Right lobe of liver (tissue), 6 donors: ENCODE measurements at regions not wholly inside any gene's neighbourhood (a gene's known extent, or its start where the extent isn't known, plus 50 kb on each side); places are given as distances from the start of the nearest gene placed in this dataset.
A peak's percentile ranks its signal among the peaks of the same experiment; 100 is the strongest.

Experiments
- ATAC-seq, 4 donors: fragments of 200-7000 bp; cut with Tn5 transposase; one replicate each; pipeline ENCODE4 v1.9.1; 2020; ENCODE audit warnings: mild to moderate bottlenecking in 4 of 4, moderate library complexity in 4 of 4
- DNase-seq, 3 donors: peaks; one replicate each; pipeline ENCODE4 v3.0.0-alpha.2; 2020
- H3K27ac ChIP-seq, 3 donors: fragments of 200-600 bp; one replicate each; pipeline ENCODE4 v1.8.0; 2022
- H3K27me3 ChIP-seq, 2 donors: fragments of 200-600 bp; one replicate each; pipeline ENCODE4 v1.8.0; 2022
- H3K36me3 ChIP-seq, 4 donors: fragments of 200-600 bp; sonication (generic) in 1 of 4; one replicate each; pipeline versions ENCODE4 v1.5.1 to v1.8.0; 2017 to 2022; ENCODE audit warnings: control low read depth in 1 of 4
- H3K4me1 ChIP-seq, 4 donors: fragments of 200-600 bp; sonication (generic) in 1 of 4; one replicate each; pipeline versions ENCODE4 v1.5.1 to v1.8.0; 2017 to 2022; ENCODE audit warnings: control low read depth in 1 of 4
- H3K4me3 ChIP-seq, 3 donors: fragments of 200-600 bp; one replicate each; pipeline ENCODE4 v1.8.0; 2022
- H3K9me3 ChIP-seq, 4 donors: fragments of 200-600 bp; sonication (generic) in 1 of 4; one replicate each; pipeline versions ENCODE4 v1.5.1 to v1.8.0; 2017 to 2022; ENCODE audit warnings: control low read depth in 1 of 4
- POLR2A ChIP-seq: fragments of 450-650 bp; IDR thresholded peaks from one replicate; pipeline ENCODE4 v1.6.1; 2017; ENCODE audit warnings: antibody characterized with exemption, mild to moderate bottlenecking
- WGBS: methylation state at CpG from one replicate; pipeline ENCODE4 v1.1.6; 2018; ENCODE audit warnings: low coverage, low lambda C conversion rate; ENCODE audit not compliant: insufficient coverage; ENCODE audit errors: missing lambda C conversion rate; 5-methylcytosine and 5-hydroxymethylcytosine counted together
- intact Hi-C, 2 donors: fragments of 100-400 bp; cut with DNase I; formaldehyde crosslinking; loops; one replicate each; pipeline versions ENCODE4 v1.11.2 to v1.14.1; 2022
- TF ChIP-seq, protein P1 (sequence below), 4 donors: fragments of 200-600 bp in 3 of 4; fragments of 450-650 bp in 1 of 4; IDR thresholded peaks; one replicate each; pipeline versions ENCODE4 v1.5.1 to v1.8.0; 2016 to 2022; ENCODE audit warnings: antibody characterized with exemption in 4 of 4, mild to moderate bottlenecking in 2 of 4
- donor health status: DM: no; HTN: yes; CAD: no.
- donor health status: DM: no; HTN: no; CAD: no.
- donor health status: DM: no; HTN: no; CAD: no.
- donor health status: DM: no; HTN: yes; CAD: no.
- donor health status: DM: no; HTN: yes; CAD: no.

DNA sequence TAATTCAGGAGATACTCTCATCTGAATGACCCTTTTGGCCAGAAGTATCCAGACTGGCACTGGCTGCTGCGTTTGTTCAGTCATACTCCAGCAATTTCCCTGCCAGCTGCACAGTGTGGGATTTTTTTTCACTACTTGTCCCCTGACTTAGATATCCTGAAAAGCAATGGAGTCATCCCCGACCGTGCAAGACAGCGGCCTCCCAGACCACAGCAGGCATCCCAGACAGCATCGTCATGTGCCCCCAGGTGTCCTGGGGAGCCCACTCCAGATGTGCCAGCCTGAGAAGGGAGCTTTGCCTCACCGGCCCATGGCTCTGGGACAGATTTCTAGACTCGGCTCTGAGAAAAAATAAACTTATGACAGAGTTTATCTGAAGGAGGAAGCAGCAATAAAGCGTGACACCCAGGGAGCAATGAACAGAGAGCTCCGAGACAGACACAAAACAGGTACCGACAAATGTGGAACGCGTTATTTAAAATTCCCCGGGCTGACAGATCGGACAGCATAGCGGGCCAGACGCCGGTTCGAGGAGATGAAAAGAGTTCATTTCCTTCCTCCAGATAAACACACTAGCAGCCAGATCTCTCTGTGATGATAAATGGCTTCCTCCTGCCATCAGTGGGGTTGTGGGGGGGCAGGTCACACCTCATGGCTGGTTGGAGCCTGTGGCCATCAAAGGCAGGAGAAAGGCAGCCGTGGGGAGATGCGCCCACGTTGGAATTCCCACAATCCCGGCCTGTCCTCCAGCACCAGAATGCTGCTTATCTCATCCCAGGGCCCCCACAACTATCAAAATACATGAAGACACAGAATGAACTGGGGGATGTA, 106.4 kb upstream of the FGF3 start:
- no peaks in the 10 kb centered on the region for H3K27me3 ChIP-seq
- WGBS = 39% methylated on average over 10 of the region's 22 CpGs
- no peaks in the 10 kb centered on the region for H3K9me3 ChIP-seq
- ATAC-seq (peak in 2 of 4 donors; percentile 9 to 45), DNase-seq (peak in 1 of 3 donors; percentile 45)
- no peak for TF ChIP-seq POLR2A
- TF ChIP-seq, protein P1, sequence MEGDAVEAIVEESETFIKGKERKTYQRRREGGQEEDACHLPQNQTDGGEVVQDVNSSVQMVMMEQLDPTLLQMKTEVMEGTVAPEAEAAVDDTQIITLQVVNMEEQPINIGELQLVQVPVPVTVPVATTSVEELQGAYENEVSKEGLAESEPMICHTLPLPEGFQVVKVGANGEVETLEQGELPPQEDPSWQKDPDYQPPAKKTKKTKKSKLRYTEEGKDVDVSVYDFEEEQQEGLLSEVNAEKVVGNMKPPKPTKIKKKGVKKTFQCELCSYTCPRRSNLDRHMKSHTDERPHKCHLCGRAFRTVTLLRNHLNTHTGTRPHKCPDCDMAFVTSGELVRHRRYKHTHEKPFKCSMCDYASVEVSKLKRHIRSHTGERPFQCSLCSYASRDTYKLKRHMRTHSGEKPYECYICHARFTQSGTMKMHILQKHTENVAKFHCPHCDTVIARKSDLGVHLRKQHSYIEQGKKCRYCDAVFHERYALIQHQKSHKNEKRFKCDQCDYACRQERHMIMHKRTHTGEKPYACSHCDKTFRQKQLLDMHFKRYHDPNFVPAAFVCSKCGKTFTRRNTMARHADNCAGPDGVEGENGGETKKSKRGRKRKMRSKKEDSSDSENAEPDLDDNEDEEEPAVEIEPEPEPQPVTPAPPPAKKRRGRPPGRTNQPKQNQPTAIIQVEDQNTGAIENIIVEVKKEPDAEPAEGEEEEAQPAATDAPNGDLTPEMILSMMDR (IDR thresholded peaks at IDR 0.05) = no peak
- H3K4me1 ChIP-seq = no peaks in the 10 kb centered on the region
- no peak overlapping the region for H3K4me3 ChIP-seq
- intact Hi-C loops = no loop called here
- H3K36me3 ChIP-seq = no peaks in the 10 kb centered on the region
- no peak overlapping the region for H3K27ac ChIP-seq

DNA sequence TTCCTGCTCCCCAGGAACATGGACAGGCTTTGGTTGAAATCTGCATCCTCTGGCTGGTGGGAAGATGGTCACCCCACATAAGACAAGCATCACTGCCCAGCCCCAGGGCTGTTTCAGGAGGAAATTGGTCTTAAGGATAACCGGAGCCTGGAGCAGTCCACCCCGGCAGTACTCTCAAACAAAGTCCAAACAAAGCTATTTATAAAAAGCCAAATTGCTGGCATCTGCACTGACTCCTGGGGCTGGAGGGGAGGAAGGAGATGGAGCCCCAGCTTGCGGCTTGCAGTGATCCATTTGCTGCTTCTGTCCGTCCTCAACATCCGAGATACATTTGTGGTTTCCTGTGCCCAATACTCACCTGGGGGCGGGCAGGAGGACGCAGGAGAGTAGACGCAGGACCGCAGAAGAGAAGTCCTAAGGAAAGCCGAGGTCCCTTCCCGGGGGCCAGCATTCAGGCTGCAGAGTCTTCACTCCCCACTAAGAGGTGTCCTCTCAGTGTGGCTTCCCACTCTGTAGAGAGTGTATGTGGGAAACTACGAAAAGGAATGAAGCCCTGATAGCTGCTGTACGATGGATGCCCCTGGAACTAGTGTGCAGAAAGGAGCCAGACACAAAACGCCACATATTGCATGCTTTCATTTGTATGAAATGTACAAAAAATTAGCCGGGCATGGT, 107.3 kb upstream of the FGF3 start:
- TF ChIP-seq, protein P1 (IDR thresholded peaks at IDR 0.05) = no peak
- TF ChIP-seq POLR2A = no peak
- no peak overlapping the region for H3K4me3 ChIP-seq
- H3K27me3 ChIP-seq = no peaks in the 10 kb centered on the region
- ATAC-seq (no peak), DNase-seq (peak in 1 of 3 donors; percentile 20)
- H3K36me3 ChIP-seq = no peaks in the 10 kb centered on the region
- no peaks in the 10 kb centered on the region for H3K4me1 ChIP-seq
- intact Hi-C loops = no loop called here
- H3K9me3 ChIP-seq = no peaks in the 10 kb centered on the region
- no peak overlapping the region for H3K27ac ChIP-seq
- 25% methylated on average over 12 of the region's 15 CpGs for WGBS

DNA sequence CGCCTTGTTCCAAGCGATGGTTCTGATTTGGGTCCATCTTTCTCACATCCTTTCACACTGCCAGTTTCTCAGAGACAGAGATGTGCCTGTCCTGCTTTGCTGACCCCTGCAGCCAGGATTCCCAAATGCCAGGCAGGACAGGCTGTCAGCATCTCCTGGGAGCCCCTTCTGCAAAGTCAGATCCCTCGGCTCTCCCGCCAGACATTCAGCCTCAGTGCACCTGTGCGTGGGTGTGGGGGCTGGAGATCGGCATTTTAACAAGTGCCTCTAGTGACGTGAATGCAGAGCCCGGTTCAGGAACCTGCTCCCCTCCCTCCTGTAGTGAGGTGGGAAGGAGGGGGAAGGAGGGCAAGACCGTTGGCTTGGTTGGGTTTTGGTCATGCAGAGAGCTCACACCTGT, 108.9 kb upstream of the FGF3 start:
- TF ChIP-seq POLR2A = no peak
- TF ChIP-seq, protein P1 (IDR thresholded peaks at IDR 0.05) = no peak
- Histone ChIP-seq H3K27ac (no peak overlapping the region), H3K4me3 (no peak overlapping the region), H3K27me3 (no peaks in the 10 kb centered on the region), H3K9me3 (no peaks in the 10 kb centered on the region), H3K4me1 (no peaks in the 10 kb centered on the region), H3K36me3 (no peaks in the 10 kb centered on the region)
- intact Hi-C loops = no loop called here
- 60% methylated on average over 2 of the region's 9 CpGs for WGBS
- ATAC-seq (no peak), DNase-seq (peak in 1 of 3 donors; percentile 16)

DNA sequence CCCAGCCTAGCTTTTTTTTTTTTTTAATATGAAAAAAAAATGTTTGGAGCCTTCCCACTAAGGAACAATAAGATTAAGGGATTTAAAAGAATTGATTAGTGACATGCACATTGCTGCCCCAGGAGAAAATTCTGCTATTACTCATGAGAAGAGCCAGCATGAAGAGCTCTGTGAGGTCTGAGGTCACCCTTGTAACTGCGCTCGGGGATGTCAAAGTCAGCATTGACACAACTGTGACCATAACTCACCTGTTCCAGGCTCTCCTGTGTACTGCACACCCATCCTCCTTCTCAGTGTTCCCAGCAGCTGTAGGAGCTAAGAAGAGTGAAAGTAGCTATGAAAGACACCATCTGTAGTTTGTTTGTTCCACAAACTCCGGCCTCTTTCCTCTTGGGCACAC, 109.8 kb upstream of the FGF3 start:
- H3K4me3 ChIP-seq = no peak overlapping the region
- H3K9me3 ChIP-seq = no peaks in the 10 kb centered on the region
- no peaks in the 10 kb centered on the region for H3K27me3 ChIP-seq
- no peaks in the 10 kb centered on the region for H3K4me1 ChIP-seq
- ATAC-seq (no peak), DNase-seq (no peak)
- intact Hi-C loops = no loop called here
- 79% methylated on average over 3 of the region's 3 CpGs for WGBS
- H3K27ac ChIP-seq = no peak overlapping the region
- no peaks in the 10 kb centered on the region for H3K36me3 ChIP-seq
- no peak for TF ChIP-seq POLR2A
- TF ChIP-seq, protein P1 (IDR thresholded peaks at IDR 0.05) = no peak
